C4-2B (cell line): ENCODE measurements at regions not wholly inside any gene's neighbourhood (a gene's known extent, or its start where the extent isn't known, plus 50 kb on each side); places are given as distances from the start of the nearest gene placed in this dataset.

Experiments
- H3K27ac ChIP-seq: fragments of 450-650 bp; 2 replicates; pipeline ENCODE4 v1.5.1; 2017
- CTCF ChIP-seq: fragments of 450-650 bp; conservative IDR thresholded peaks from 2 replicates; pipeline ENCODE4 v1.5.1; 2017; ENCODE audit warnings: mild to moderate bottlenecking
- ZFX ChIP-seq: fragments of 450-650 bp; IDR thresholded peaks from 2 replicates; pipeline ENCODE4 v1.6.1; 2017

- TF ChIP-seq CTCF, result no peak
- TF ChIP-seq ZFX, result no peak
- H3K27ac ChIP-seq, result no peak overlapping the region
These were observed 931.7 kb upstream of the SORCS1 start for GRCh38 chr10:108095932-108096925.

GRCh38 chr10:108090476-108091215, 926.1 kb upstream of the SORCS1 start:
- no peak overlapping the region for H3K27ac ChIP-seq
- TF ChIP-seq ZFX (no peak), CTCF (no peak)

GRCh38 chr10:108086502-108086901, 922.0 kb upstream of the SORCS1 start:
- H3K27ac ChIP-seq, result no peak overlapping the region
- no peak for TF ChIP-seq ZFX
- TF ChIP-seq CTCF, result no peak

GRCh38 chr10:108082596-108082995, 918.1 kb upstream of the SORCS1 start:
- TF ChIP-seq ZFX, result no peak
- TF ChIP-seq CTCF, result no peak
- no peak overlapping the region for H3K27ac ChIP-seq

GRCh38 chr10:108078263-108078662, 913.8 kb upstream of the SORCS1 start:
- no peak for TF ChIP-seq ZFX
- no peak for TF ChIP-seq CTCF
- H3K27ac ChIP-seq, result no peak overlapping the region

- no peak overlapping the region for H3K27ac ChIP-seq
- TF ChIP-seq CTCF (no peak), ZFX (no peak)
These were observed 908.0 kb upstream of the SORCS1 start for GRCh38 chr10:108072466-108072865.

- no peak overlapping the region for H3K27ac ChIP-seq
- TF ChIP-seq ZFX, result no peak
- TF ChIP-seq CTCF, result no peak
These were observed 906.3 kb upstream of the SORCS1 start for GRCh38 chr10:108070789-108071188.
